ENCODE measurements at regions not wholly inside any gene's neighbourhood (a gene's known extent, or its start where the extent isn't known, plus 50 kb on each side); places are given as distances from the start of the nearest gene placed in this dataset.
"Not testable (repeated sequence)": the region's sequence is repeated elsewhere in the genome, so short reads cannot be mapped to it uniquely, and the experiment has no call there.

- no peak for DNase-seq
Observed at GRCh38 chr21:14827468-14827867, 237.3 kb downstream of the NRIP1 start.

- DNase-seq: no peak
Observed at GRCh38 chr21:14826630-14827029, 238.2 kb downstream of the NRIP1 start.

- no peak for DNase-seq
Observed at GRCh38 chr21:14825514-14825974, 239.3 kb downstream of the NRIP1 start.

GRCh38 chr21:14824126-14824525 is 240.7 kb downstream of the NRIP1 start:
- DNase-seq: no peak

- DNase-seq: no peak
Observed at GRCh38 chr21:14817311-14817710, 247.5 kb downstream of the NRIP1 start.

- no peak for DNase-seq
Observed at GRCh38 chr21:14814991-14815390, 249.8 kb downstream of the NRIP1 start.

GRCh38 chr21:14814282-14814681 is 250.5 kb downstream of the NRIP1 start:
- DNase-seq: no peak

- not testable (repeated sequence) for DNase-seq
Observed at GRCh38 chr21:14804170-14804569, 258.1 kb upstream of the SAMSN1 start.

GRCh38 chr21:14797543-14797942 is 251.4 kb upstream of the SAMSN1 start:
- DNase-seq: no peak

- DNase-seq: no peak
Observed at GRCh38 chr21:14787312-14787711, 241.2 kb upstream of the SAMSN1 start.

GRCh38 chr21:14785679-14786078 is 239.6 kb upstream of the SAMSN1 start:
- no peak for DNase-seq

- DNase-seq: peak in 12 of 51 donors; percentile 1 to 33 (median 7)
Observed at GRCh38 chr21:14773777-14774345, 227.7 kb upstream of the SAMSN1 start.

- DNase-seq: no peak
Observed at GRCh38 chr21:14771593-14771992, 225.5 kb upstream of the SAMSN1 start.

GRCh38 chr21:14768042-14768441 is 221.9 kb upstream of the SAMSN1 start:
- DNase-seq: no peak

GRCh38 chr21:14767192-14767852 is 221.2 kb upstream of the SAMSN1 start:
- no peak for DNase-seq

- no peak for DNase-seq
Observed at GRCh38 chr21:14766241-14766640, 220.1 kb upstream of the SAMSN1 start.

- DNase-seq: no peak
Observed at GRCh38 chr21:14763695-14764064, 217.6 kb upstream of the SAMSN1 start.

GRCh38 chr21:14762734-14763694 is 216.9 kb upstream of the SAMSN1 start:
- no peak for DNase-seq

GRCh38 chr21:14762327-14762726 is 216.2 kb upstream of the SAMSN1 start:
- no peak for DNase-seq

- DNase-seq: no peak
Observed at GRCh38 chr21:14759285-14759684, 213.2 kb upstream of the SAMSN1 start.

- DNase-seq: no peak
Observed at GRCh38 chr21:14758849-14759248, 212.7 kb upstream of the SAMSN1 start.
